GM13976 (cell line): ENCODE measurements at regions not wholly inside any gene's neighbourhood (a gene's known extent, or its start where the extent isn't known, plus 50 kb on each side); places are given as distances from the start of the nearest gene placed in this dataset.

Experiments used
- DNase-seq: peaks from one replicate; pipeline ENCODE4 v3.0.0; 2012; ENCODE audit warnings: low spot score
- in situ Hi-C: fragments of 300-500 bp; cut with MboI; formaldehyde crosslinking; loops from one replicate; pipeline ENCODE4 v1.12.0; 2022; ENCODE audit warnings: low sequenced_read_pairs, mixed read lengths, inconsistent platforms; ENCODE audit not compliant: unreplicated experiment
- TF ChIP-seq, protein P1 (sequence below): IDR thresholded peaks from 2 replicates; pipeline ENCODE4 v1.5.1; 2012; ENCODE audit warnings: borderline replicate concordance, mild to moderate bottlenecking; ENCODE audit not compliant: insufficient read depth; ENCODE audit errors: extremely low read depth, missing control alignments, control extremely low read depth

DNA sequence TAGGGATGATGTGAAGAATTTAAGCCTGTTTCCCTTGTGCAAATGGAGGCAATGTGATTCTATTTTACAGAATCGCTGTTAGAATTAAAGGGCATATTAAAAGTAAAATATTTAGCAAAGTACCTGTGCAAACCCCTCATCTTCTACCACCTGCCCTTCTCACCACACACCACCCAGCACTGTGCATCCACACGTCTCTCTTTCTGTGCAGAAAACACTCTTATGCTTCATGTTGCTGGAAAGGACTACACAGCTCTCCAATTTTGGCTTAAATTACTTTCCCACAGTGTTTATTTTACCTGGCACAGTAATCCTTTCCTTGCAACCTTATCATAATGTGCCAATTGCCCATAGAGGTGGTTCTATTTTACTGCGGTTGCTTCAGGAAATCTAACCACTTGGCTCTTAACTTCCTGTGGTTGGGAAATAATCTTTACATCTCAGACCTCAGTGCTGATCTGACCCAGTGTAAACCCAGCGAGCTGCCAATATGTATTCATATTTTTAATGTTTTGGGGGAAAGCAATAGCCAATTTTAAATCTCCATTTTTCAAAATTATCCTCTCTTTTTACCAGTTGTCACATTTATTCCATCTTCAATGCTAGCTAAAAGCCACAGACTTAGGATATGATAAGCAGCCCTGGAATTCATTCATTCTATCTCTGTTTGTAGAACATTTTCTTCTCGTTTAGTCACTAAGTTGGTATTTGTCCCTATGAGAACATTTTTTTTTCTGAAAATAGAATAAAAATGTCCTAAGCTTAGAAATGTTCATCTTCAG, 250.9 kb downstream of the DSEL start:
- TF ChIP-seq, protein P1, sequence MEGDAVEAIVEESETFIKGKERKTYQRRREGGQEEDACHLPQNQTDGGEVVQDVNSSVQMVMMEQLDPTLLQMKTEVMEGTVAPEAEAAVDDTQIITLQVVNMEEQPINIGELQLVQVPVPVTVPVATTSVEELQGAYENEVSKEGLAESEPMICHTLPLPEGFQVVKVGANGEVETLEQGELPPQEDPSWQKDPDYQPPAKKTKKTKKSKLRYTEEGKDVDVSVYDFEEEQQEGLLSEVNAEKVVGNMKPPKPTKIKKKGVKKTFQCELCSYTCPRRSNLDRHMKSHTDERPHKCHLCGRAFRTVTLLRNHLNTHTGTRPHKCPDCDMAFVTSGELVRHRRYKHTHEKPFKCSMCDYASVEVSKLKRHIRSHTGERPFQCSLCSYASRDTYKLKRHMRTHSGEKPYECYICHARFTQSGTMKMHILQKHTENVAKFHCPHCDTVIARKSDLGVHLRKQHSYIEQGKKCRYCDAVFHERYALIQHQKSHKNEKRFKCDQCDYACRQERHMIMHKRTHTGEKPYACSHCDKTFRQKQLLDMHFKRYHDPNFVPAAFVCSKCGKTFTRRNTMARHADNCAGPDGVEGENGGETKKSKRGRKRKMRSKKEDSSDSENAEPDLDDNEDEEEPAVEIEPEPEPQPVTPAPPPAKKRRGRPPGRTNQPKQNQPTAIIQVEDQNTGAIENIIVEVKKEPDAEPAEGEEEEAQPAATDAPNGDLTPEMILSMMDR: no peak
- DNase-seq: no peak
- in situ Hi-C loops: no loop called here

DNA sequence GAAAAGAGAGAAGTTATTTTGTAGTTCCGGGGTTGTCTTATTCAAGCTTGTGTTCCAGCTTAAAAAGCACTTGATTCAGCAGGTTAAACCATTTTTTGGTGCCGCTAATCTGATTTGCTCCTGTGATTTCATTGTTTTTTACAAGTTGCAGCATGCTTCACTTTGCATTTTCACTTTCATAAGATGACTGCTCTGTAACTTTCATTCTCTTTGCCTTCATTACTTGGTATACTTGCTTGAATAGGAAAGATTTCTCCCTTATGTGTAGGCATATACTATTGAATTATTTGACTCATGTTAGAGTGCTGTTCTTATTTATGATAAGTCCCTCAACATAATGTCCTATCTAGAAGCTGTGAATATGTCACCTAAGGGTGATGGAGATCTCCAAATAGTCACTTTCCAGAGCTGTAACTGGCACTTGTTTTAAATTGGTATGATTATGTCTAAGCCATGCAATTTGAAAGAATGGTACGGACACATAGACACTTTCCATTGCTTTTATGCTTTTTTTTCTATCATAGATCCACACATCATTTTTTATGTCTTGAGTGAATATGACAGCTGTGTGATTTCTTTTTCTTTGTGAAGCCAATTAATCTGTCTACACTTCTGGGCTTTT, 254.5 kb downstream of the DSEL start:
- TF ChIP-seq, protein P1: no peak
- in situ Hi-C loops: no loop called here
- no peak for DNase-seq

DNA sequence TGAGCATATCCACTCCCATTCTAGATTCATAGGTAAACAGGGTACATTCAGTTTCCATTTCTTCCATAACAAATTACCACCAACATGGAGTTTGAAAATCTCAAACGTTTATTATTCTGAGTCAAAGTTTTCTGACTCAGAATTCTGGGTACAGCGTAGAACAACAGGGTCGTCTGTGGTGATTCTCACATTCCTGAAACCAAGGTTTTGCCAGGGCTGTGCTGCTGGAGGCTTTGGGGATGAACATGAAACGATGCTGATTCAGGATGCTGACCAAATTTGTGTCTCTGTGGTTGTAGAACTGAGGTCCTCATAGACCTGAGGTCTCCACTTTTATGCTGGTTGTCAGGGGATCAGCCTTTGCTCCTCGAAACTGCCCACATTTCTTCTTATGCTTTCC, 255.7 kb downstream of the DSEL start:
- in situ Hi-C loops: no loop called here
- TF ChIP-seq, protein P1: no peak
- no peak for DNase-seq

DNA sequence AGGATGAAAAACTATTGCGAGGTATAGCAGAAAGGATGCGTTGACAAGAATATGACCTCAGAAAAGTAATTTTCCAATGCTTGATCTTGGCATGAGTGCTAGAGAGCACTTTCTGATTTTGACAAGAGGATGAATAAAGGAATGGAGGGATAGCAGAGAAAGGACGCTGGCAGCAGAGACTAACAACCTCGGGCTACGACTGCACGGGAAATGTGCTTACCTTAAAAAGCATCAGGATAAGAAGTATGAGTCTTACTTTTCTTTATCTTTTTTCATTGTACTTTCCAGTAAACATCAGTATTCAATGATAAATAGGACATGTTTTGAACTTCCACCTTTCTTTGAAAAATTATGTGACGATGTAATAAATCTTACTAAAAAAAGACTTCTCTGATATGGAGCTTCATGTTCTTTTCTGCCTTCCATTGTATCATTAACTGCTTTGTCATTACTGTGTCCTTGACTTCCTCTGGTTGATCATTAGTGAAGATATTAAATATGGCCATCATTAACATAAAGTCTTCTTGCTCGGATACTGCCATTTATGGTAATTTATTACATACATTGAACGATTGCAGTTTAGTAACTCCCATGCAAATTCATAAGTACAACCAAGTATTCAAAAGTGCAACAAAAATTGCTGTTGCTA, 265.6 kb downstream of the DSEL start:
- DNase-seq: no peak
- in situ Hi-C loops: no loop called here
- TF ChIP-seq, protein P1: no peak

DNA sequence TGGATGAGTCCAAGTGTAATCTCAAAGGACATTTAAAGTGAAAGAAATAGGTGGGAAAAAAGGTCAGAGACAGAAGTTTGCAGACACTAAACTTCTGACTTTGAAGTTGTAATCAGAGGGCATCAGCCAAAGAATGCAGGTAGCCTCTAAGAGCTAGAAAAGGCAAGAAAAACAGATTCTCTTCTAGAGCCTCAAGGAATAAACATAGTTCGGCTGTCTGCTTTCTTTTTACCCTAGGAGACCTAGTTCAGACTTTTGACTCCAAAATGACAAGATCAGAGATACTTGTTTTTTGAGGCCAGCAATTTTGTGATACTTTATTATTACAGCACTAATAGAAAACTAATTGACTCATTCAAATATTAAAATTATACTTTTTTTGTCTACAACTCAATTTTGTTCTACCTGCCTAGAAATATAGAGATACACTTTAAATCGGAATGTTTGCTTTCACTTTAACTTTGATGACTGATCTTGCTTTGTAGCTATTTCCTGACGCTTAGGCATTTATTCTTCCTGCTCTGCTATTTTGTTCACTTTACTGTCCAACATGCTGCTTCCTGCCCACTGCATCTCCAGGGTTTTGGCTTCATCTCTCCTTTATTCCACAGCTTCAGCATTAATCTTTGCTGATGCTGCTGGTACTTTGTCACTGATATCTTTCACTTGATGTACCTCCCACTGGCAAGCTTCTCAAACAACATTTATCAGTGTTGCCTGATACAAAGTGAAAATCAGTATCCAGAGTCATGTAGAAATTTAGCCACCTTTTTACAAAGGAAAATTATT, 272.5 kb downstream of the DSEL start:
- TF ChIP-seq, protein P1: no peak
- DNase-seq: no peak
- in situ Hi-C loops: no loop called here

DNA sequence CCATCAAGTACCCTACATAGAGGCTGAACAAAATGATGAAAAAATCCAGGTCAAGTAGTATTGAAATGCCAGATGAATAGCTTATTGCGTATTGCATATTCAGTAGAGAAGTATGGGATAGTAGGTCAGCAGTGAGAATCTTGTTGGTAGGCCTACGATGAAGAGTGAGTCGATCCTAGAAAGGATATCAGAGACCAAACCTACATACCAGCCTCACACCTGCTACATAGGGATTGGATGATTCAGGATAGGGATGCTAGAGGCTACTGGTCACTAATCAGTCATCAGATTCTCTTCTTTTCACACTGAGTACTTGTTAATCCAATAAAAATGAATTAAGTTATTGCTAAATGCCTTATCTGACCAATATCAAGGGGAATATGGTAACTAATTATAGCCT, 274.5 kb downstream of the DSEL start:
- in situ Hi-C loops: no loop called here
- no peak for DNase-seq
- TF ChIP-seq, protein P1: no peak
